OCI-LY7 (cell line): ENCODE measurements at regions not wholly inside any gene's neighbourhood (a gene's known extent, or its start where the extent isn't known, plus 50 kb on each side); places are given as distances from the start of the nearest gene placed in this dataset.
"Not testable (repeated sequence)": the region's sequence is repeated elsewhere in the genome, so short reads cannot be mapped to it uniquely, and the experiment has no call there.

Experiments used
- BruUV-seq: library from RNA; stranded (reverse); fragments of 400-500 nt; replicated peaks from 2 replicates; lab custom pipeline; 2021; lab: Mats Ljungman, UMichigan
- CTCF ChIA-PET: fragments of 300-600 bp; sonication (Branson Sonifier 250); formaldehyde crosslinking; loops from one replicate; lab custom pipeline; 2022; ENCODE audit warnings: antibody characterized with exemption; ENCODE audit not compliant: unreplicated experiment; lab: Charles Lee
- POLR2A ChIA-PET: fragments of 300-600 bp; sonication (Branson Sonifier 250); formaldehyde crosslinking; loops from one replicate; lab custom pipeline; 2022; ENCODE audit warnings: antibody characterized with exemption; lab: Charles Lee
- DNase-seq: peaks from one replicate; pipeline ENCODE4 v3.0.0-alpha.2; 2015; ENCODE audit warnings: low spot score
- H2AFZ ChIP-seq: fragments of 200-600 bp; sonication (generic), shearing (Covaris generic); 2 replicates; pipeline ENCODE4 v1.6.1; 2014; ENCODE audit warnings: mild to moderate bottlenecking, antibody characterized with exemption, low read length, moderate library complexity
- H3K27ac ChIP-seq: fragments of 200-600 bp; sonication (generic); 2 replicates; pipeline ENCODE4 v1.5.1; 2014; ENCODE audit warnings: mixed run types, low read depth, mild to moderate bottlenecking, moderate library complexity, low read length, inconsistent platforms; ENCODE audit not compliant: poor library complexity, severe bottlenecking
- H3K36me3 ChIP-seq: fragments of 200-600 bp; sonication (generic); 2 replicates; pipeline ENCODE4 v1.6.1; 2014; ENCODE audit warnings: mild to moderate bottlenecking, antibody characterized with exemption, low read length, moderate library complexity, mixed read lengths; ENCODE audit not compliant: insufficient read depth
- H3K4me1 ChIP-seq: fragments of 200-600 bp; sonication (generic); 2 replicates; pipeline ENCODE4 v1.5.1; 2014; ENCODE audit warnings: mild to moderate bottlenecking, low read length; ENCODE audit not compliant: insufficient read depth, poor library complexity, severe bottlenecking
- H3K4me2 ChIP-seq: fragments of 200-600 bp; sonication (generic); 2 replicates; pipeline ENCODE4 v1.6.1; 2014; ENCODE audit warnings: mild to moderate bottlenecking, low read length
- H3K4me3 ChIP-seq: fragments of 200-600 bp; sonication (generic); 2 replicates; pipeline ENCODE4 v1.5.1; 2014; ENCODE audit warnings: mild to moderate bottlenecking, low read depth, low read length; ENCODE audit not compliant: poor library complexity, severe bottlenecking
- H3K79me2 ChIP-seq: fragments of 200-600 bp; sonication (generic); 2 replicates; pipeline ENCODE4 v1.6.1; 2016; ENCODE audit warnings: low read depth, mild to moderate bottlenecking, low read length, moderate library complexity, mixed read lengths; ENCODE audit not compliant: insufficient read depth
- H3K9me2 ChIP-seq: fragments of 200-600 bp; sonication (generic); 2 replicates; pipeline ENCODE4 v1.6.1; 2016; ENCODE audit warnings: mild to moderate bottlenecking, low read length, mixed read lengths; ENCODE audit not compliant: insufficient read depth
- H3K9me3 ChIP-seq: fragments of 200-600 bp; sonication (generic); 2 replicates; pipeline ENCODE4 v1.6.1; 2014; ENCODE audit warnings: mild to moderate bottlenecking, mixed run types, low read length, mixed read lengths
- H4K20me1 ChIP-seq: fragments of 200-600 bp; sonication (generic); 2 replicates; pipeline ENCODE4 v1.6.1; 2014; ENCODE audit warnings: mild to moderate bottlenecking, antibody characterized with exemption, low read length, moderate library complexity, mixed read lengths; ENCODE audit not compliant: insufficient read depth
- EZH2phosphoT487 ChIP-seq: fragments of 200-600 bp; sonication (generic); IDR thresholded peaks from 2 replicates; pipeline ENCODE4 v1.6.1; 2018; ENCODE audit warnings: low read depth, borderline replicate concordance, mild to moderate bottlenecking, mixed run types, antibody characterized with exemption, low read length, moderate library complexity, mixed read lengths
- intact Hi-C: fragments of 100-400 bp; cut with micrococcal nuclease; formaldehyde crosslinking; loops from one replicate; pipeline ENCODE4 v1.10.0; 2022; ENCODE audit not compliant: unreplicated experiment
- TF ChIP-seq, protein P1 (sequence below): fragments of 200-600 bp; sonication (generic); conservative IDR thresholded peaks from 2 replicates; pipeline ENCODE4 v1.5.1; 2014; ENCODE audit warnings: mild to moderate bottlenecking, antibody characterized with exemption, low read length, moderate library complexity, mixed read lengths

DNA sequence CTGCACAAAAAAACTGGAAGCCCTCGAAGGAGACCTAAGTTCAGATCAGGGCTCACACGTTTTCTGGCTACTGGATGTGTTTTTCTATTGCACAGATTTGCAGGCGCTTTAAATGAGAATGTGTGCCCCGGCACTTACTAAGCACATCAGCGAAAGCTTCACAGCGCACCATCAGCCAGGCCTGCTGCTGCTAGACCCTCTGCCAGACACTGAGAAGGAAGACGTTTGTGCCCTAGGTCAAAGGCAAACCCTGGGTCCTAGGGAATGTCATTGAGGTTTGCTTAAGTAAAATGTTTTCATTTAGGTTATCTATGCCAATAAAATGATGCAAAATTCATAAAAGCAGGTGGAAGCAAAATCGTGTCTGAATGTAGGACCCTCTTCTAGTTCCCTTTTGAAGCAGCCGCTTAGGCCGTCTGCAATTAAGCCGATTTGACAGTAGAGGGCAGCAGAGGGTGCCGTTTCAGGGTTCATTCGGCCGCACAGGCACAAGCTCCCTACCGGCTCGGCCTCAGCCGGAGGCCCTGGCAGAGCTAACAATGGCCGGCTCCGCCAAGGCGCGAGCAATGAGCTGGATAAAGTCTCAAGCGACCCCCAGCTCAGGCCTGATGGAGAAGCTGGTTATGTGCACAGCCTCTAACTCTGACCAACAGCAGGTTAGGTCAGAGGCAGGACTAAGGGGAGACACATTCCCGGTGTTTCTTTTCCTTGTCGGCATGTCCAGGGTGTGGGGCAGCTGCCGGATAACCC is 107.2 kb upstream of the FOXA2 start:
- no peaks in the 10 kb centered on the region for H4K20me1 ChIP-seq
- intact Hi-C loops: loop anchor here (1.0 to 10.0 kb wide), 4 partner anchors 283 to 913 kb away; partner anchors contain the start of gene CST9
- no peaks in the 10 kb centered on the region for H3K9me3 ChIP-seq
- H3K36me3 ChIP-seq: no peaks in the 10 kb centered on the region
- peak; percentile 50 for DNase-seq
- no peaks in the 10 kb centered on the region for H3K9me2 ChIP-seq
- no peak overlapping the region for H2AFZ ChIP-seq
- ChIA-PET CTCF (interaction anchor here (0.6 to 1.1 kb wide), 2 partner anchors 201 to 649 kb away, joined by 3 read pairs; no protein-coding TSS in a partner anchor), POLR2A (no interaction called here)
- no TSS peak for BruUV-seq
- no peaks in the 10 kb centered on the region for H3K4me1 ChIP-seq
- H3K4me3 ChIP-seq: no peak overlapping the region
- no peak overlapping the region for H3K4me2 ChIP-seq
- H3K79me2 ChIP-seq: no peaks in the 10 kb centered on the region
- TF ChIP-seq, protein P1, sequence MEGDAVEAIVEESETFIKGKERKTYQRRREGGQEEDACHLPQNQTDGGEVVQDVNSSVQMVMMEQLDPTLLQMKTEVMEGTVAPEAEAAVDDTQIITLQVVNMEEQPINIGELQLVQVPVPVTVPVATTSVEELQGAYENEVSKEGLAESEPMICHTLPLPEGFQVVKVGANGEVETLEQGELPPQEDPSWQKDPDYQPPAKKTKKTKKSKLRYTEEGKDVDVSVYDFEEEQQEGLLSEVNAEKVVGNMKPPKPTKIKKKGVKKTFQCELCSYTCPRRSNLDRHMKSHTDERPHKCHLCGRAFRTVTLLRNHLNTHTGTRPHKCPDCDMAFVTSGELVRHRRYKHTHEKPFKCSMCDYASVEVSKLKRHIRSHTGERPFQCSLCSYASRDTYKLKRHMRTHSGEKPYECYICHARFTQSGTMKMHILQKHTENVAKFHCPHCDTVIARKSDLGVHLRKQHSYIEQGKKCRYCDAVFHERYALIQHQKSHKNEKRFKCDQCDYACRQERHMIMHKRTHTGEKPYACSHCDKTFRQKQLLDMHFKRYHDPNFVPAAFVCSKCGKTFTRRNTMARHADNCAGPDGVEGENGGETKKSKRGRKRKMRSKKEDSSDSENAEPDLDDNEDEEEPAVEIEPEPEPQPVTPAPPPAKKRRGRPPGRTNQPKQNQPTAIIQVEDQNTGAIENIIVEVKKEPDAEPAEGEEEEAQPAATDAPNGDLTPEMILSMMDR: peak; percentile 83
- no peak for TF ChIP-seq EZH2phosphoT487
- H3K27ac ChIP-seq: no peak overlapping the region

DNA sequence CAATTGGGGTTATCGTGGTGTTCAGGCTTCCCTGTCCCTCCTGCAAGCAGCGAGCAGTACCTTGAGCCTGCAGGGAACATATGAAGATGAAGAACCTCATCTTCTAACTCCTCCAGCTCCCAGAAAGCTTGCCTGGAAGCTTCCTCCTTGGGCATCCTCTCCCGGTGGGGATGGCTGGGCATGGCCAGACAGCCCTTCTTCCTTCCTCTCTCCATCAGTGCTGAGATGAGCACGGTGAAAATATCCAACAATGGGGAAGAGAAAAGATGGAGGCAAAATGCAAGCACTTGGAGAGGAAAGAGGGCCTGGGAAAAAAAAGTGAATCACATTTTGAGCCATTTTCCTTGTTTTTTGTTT is 107.7 kb upstream of the FOXA2 start:
- intact Hi-C loops: loop anchor here (5.0 to 10.0 kb wide), 3 partner anchors 283 to 913 kb away; partner anchors contain the start of gene CST9
- no peak overlapping the region for H2AFZ ChIP-seq
- BruUV-seq: no TSS peak
- no peak overlapping the region for H3K4me3 ChIP-seq
- H4K20me1 ChIP-seq: no peaks in the 10 kb centered on the region
- H3K4me1 ChIP-seq: no peaks in the 10 kb centered on the region
- no peak for TF ChIP-seq EZH2phosphoT487
- TF ChIP-seq, protein P1: no peak
- DNase-seq: no peak
- no peak overlapping the region for H3K27ac ChIP-seq
- no peaks in the 10 kb centered on the region for H3K9me2 ChIP-seq
- H3K4me2 ChIP-seq: no peak overlapping the region
- no peaks in the 10 kb centered on the region for H3K36me3 ChIP-seq
- ChIA-PET POLR2A (no interaction called here), CTCF (interaction anchor here (1.1 kb wide), 1 partner anchor 648 kb away, joined by 3 read pairs; no protein-coding TSS in a partner anchor)
- H3K9me3 ChIP-seq: no peaks in the 10 kb centered on the region
- H3K79me2 ChIP-seq: no peaks in the 10 kb centered on the region

DNA sequence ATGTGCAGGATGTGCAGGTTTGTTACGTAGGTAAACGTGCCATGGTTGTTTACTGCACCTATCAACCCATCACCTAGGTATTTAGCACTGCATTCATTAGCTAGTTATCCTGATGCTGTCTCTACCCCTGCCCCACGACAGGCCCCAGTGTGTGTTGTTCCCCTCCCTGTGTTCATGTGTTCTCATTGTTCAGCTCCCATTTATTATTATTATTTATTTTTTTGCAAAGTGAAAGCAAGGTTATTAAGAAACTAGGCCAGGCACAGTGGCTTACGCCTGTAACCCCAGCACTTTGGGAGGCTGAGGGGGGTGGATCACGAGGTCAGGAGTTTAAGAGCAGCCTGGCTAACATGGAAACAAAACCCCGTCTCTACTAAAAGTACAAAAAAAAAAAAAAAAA is 108.2 kb upstream of the FOXA2 start:
- intact Hi-C loops: loop anchor here (5.0 to 10.0 kb wide), 3 partner anchors 282 to 912 kb away; partner anchors contain the start of gene CST9
- H3K4me2 ChIP-seq, H3K79me2 ChIP-seq, H3K9me2 ChIP-seq, POLR2A ChIA-PET, H3K9me3 ChIP-seq, H2AFZ ChIP-seq, H3K36me3 ChIP-seq, BruUV-seq, DNase-seq, H3K27ac ChIP-seq, H3K4me3 ChIP-seq, H4K20me1 ChIP-seq, H3K4me1 ChIP-seq, CTCF ChIA-PET: not testable (repeated sequence)
